GM21737 (cell line): ENCODE measurements at regions not wholly inside any gene's neighbourhood (a gene's known extent, or its start where the extent isn't known, plus 50 kb on each side); places are given as distances from the start of the nearest gene placed in this dataset.
"Not testable (repeated sequence)": the region's sequence is repeated elsewhere in the genome, so short reads cannot be mapped to it uniquely, and the experiment has no call there.

ENCODE experiments used
- ATAC-seq: cut with Tn5 transposase; IDR thresholded peaks from one replicate; pipeline ENCODE4 v1.9.1; 2021; ENCODE audit warnings: mild to moderate bottlenecking, moderate library complexity; ENCODE audit not compliant: unreplicated experiment

DNA sequence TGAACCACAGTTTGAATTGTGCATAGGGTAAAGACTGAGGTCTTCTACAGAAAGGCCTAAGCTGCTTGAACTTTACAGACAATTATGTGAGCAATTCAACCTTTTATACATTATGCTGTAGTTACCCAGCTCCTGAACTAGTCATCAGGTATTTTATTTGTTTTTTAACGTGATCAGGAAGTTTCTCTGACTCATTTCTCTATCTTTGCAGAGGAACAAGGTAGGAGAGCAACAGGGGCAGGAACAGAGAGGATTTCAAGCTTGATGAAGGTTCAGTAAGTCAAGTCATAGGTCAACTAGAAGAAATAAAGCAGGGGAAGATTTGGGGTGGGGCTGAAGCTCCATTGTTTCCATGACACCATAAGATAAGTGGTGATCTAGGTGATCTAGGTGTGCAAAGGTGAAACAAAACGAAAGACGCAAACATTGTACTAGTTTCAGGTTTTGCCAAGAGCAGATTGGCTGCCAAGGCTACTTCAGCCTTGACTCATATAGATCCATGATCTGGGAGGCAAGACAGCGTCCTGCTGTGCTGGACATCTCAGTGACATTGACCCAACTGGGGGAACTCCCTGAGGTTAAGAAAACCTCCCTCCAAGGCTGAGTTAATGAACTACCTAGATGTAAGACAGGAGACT lies 198.1 kb downstream of the DAD1 start:
- no peak for ATAC-seq

DNA sequence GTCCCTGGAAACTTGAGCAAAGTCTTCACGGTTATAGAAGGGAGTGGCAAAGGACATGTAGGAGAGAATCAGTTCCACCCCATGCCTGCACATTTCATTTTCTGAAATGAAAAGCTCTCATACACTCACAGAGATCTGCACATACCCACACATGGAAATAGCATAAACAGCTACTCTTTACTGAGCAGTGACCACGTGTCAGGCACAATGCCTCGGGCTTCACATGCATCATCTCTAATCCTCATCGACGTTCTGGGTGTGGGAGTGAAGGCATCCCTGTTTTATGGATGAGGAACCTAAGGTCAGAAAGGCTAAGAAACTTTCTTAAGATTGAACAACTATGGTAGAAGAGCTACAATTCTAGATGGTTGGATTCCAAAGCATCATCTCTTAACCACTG lies 198.8 kb downstream of the DAD1 start:
- no peak for ATAC-seq

DNA sequence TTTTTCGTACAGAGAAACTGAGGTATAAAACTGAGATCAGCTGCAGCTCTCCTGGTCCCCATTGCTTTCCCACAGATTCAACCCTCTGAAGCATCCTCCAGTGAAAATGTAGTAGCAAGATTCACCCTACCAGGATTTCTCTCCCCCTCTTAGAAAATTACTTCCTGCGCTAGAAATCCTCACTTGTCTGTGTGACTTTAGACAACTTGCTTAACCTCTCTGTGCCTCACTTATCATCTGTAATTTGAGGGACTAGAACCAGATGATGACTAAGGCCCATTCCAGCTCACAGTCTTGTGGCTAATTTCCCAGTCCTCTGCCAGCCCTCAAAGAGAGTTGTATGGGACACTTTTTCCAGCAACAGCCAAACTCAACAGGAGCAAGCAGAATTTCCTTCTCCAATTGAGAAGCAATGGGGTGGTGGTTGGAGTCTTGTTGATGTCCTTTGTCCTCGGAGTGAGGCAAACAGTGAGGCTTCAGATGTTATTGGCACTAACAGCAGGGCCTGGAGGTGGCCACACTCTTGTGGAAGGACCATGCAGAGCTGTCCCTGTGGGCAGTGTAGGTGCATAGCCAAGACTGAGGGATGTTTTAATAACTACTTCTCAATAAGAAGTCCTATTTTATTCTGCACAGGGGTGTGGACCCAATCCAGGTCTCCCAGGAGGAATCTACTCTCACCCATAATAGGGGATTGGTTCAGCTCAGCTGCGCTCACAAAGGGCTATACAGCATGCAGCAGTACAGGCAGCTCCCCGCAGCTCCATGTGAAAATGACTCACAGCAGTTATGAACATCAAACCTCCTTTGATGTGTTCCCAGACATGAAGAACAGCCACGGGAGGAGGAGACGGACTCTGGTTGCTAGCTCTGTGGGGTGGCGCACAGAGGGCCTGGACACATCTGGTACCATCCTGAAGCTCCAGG lies 200.1 kb downstream of the DAD1 start:
- no peak for ATAC-seq

DNA sequence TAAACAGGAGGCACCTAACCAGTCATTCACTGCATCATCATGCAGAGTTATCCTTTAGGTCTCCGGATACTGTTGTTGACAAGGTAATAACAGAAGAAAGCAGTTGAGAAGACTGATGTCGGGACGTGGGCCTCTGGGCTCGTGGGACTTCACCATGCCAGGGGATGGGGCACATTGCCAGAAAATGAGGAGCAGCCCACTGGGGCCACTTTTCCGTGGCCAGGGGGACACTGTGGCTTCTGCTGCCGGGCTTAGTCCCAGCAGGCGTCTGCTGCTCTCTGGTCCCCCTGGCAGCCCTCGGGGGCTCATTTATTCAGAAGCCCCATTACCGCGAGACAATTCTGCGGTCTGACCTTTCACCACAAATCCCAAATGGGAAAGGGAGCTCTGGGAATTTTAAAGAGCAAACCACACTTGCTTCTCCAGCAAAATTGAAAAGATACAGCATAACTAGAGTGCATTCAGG lies 201.2 kb downstream of the DAD1 start:
- no peak for ATAC-seq

DNA sequence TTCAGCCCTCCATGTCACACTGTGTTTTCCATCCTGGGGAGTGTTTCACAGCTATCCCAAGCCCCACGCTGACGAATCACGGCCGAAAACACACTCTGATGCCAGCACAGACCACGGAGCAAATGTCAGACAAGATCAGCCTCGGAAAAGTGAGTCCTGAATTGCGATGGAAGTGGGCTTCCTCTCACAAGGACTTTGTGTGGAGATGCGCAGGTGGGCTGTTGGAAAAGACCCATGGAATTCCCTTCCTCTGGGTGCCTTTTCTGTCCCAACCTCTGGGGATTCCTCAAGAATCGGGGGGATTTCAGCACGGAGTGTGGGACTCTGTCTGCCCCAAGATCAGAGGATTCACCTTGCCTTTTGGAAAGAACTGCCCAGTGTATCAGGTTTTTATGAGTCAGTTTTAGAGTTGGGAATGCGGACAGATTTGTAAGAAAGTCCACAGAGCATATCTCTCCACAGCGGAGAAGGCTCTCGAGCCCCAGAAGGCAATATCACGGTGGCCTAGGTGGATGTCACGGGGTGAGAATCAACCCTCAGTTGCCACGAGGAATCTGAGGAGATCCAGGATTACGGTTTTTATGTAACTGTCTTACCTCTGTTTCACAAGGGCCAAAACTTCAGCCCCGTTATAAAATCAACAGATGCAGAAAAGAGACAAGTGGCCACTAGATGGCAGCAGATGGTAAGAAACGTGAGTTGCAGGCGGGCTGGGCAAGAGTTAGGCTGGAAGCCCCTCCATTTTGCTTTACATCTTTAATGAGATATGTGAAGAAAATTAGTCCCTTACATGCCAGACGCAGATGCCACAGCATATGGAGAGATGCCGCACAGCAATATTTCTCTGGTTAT lies 201.9 kb downstream of the DAD1 start:
- no peak for ATAC-seq

DNA sequence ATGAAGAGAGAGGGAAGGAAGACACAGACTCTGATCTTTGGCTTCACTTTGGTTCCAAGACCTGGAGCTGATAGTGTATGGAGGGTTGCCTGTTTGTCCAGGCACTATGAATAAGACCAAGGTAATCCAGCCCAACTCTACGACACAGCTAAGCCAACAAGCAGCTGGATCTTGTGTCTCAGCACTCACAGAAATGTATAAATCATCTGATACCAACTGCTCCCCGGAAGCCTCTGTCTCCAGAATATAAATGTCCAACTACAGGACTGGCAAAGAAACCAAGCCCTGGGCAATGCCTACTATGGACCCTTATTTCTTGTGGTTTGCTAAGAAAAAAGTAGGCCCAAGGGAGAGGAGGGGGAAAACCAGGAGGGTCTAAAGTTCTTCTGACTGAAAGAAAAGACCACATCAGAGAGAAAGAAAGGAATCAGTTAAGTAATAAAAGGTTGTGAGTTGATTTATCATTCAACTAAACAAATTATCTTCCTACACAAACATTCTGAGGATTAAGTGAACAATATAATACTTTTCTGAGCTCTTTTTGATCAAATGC lies 204.0 kb downstream of the DAD1 start:
- no peak for ATAC-seq

DNA sequence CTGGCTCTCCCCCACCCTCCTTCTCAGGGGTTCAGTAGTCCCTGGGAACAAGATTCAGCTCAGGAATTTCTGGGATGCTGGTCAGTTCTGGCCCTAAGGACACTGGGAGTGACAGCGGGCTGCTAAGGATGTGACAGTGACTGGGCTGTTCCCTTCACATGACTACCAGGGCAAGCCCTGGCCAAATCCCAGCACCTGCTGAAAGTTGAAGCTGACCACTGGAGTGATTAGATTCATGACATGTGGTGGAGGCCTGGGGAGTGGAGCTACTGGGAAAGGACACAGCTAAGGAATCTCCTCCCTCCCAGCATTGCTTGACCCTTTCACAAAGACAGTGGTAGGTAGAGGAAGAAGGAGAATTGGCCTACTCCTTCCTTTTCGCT lies 204.9 kb downstream of the DAD1 start:
- peak; percentile 7 for ATAC-seq

DNA sequence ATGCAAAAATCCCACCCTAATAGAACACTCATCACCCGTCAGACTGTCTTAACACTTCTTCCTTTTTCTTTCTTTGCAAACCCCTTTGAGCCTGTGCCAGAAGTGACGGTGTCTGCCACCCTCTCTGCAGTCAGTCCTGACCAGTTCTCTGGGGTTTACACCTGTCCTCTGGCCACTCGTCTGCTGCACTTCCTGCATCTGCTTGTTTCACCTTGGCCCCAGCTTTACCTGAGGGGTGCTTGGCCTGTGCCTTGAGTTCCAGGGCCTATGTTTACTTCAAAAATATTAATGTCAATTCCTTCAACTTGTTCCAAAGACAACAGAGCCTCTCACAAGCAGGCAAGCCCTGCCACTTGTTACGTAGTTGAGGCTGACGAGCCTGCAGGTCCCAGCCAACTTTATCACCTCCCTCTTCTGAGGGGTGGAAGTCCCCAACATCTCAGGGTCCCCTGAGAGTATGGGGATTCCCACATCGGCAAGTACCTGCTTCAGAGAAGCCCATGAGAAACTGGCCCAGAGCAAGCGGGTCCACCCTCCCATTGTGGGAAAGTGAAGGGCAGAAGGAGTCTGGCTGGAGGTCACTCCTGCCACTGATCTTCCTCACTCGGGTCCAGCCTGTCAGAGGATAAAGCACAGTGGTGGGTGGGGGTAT lies 205.4 kb downstream of the DAD1 start:
- peak; percentile 55 for ATAC-seq

DNA sequence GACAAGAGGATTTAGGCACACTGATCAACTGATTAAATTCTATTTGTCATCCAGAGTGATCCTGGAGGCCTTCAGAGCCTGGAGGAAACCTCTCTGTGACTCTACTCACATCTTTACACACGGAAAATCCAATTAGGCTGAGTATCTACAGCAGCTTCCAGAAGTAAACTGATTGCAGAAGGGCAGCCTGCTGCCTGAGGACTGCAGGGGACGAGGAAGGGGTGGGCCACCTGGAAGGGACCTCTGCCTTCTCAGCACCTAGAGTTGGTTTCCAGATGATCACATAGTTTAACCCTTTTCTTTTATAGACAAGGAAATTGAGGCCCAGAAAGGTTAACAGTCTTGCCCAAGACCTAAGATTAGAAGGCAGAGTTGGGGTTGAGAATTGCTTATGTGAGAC lies 206.1 kb downstream of the DAD1 start:
- ATAC-seq, result peak; percentile 2

DNA sequence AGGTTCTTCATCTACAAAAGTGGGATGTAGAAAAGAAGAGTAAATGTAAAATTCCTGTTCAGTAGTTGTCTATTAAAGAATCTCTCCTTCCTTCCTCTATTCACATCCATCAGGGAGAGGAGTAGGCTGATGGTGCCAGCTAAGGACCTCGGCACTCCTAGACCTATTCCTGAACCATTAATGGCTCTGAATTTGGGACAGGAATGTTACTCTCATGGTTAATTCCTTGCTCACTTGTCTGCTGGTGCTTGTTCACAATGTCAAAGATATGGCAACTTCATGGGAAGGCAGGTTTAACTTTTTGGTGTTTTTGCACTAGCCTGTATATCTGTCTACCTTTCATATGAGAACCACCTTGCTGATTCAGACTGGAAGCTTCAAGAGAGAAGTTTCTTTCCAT lies 206.6 kb downstream of the DAD1 start:
- ATAC-seq, result no peak

DNA sequence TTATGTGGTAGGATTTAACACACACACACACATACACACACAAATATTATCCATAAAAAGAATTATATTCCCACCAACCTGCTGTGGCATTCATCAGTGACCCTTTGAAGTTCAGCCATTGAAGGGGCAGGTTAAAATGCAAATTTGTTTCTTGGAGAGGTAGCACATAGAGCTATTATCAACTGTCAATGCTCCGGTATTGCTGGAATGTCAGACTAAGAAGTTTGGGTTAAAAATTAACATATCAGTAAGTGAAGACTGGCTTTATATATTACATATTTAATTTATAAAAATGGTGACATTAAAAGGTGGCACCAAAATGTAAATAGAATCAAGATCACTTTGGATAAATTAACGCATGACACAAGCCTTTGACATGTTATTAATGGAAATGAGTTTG lies 207.3 kb downstream of the DAD1 start:
- no peak for ATAC-seq

DNA sequence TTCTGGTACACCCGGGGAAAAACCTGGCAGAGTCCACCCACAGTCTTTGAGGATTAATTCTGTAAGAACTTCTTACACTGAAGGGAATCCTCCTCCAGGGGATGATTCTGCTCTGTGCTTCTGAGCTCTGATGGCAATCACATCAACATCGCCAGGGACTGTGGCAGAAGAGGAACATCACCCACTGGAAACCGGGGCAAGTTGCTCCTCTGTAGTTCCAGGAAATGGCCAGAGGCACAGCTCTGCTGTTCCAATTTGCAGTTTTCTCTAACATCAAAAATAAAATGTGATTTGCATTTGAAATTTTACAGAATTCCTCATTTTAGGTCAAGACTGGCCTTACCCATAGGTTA lies 207.6 kb downstream of the DAD1 start:
- no peak for ATAC-seq

DNA sequence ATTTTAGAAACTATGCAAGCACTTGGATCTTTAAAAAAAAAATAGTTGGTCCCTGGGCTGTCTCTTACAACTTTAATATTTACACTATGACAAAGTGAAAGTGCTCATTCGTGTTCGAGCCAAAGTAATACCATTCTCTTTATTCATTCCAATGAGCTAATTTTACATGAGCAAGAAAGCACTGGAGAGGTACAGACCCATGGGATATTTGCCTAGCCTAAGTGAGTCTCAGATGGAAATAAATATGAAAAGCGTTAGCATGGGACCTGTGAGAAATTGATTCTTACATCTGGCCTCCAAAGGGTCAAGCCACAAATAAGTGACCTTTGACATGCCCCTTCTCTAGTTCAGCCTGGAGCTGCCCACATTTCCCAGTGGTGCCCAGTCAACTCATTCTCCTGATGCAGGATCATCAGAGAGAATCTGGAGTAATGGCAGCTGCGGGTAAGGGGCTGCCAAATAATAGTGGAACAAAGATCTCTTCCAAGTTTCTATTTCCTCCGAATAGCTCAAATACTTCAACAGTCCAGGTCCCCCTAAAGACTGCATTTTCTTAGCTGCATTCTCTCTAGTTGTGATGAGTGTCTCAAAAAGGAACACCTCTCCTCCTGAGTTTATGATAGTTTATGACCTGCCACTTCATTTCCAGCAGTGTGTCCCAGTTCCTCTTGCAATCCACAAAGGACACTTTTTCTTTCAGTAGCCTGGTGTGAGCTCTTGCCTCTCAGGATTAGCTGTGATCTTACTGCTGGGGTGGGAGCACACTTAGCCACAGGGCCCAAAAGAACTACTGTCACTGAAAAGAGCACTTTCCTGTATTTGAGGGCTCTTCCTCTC lies 208.2 kb downstream of the DAD1 start:
- no peak for ATAC-seq

DNA sequence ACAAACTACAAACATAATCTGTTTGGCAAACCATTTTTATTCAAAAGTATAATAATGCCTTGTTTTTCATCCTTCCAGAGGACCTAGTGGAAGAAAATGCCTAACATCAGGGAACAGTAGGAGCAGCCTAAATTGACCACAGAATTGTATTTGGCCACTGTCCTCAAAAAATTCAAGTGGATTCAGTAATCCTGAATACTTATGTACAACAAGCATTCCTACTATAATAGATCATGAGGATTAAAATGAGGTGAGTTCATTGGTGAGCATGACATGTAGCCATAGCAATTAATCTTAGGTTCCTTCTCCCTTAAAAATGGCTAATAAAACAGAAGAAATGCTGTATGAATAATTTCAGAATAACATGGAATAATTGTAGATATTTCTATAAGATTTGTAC lies 209.3 kb downstream of the DAD1 start:
- no peak for ATAC-seq

DNA sequence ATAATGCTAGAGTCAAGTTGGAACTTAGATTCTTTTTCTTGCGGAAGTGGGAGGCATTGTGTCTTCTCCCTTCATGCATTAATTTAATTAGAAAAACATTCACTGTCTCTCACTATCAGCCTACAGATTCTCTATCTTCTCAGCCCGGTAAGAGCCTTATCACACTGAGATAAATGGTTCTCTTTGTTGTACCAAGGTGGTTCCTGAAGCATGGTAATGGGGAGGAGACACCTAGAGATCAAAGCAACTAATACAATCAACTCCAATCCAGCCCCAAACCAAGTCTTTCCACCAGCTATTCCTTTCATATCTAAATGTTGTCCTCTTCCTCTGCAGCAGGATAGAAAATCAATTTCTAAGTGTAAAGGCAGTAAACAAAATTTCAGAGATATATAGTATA lies 210.8 kb downstream of the DAD1 start:
- no peak for ATAC-seq

DNA sequence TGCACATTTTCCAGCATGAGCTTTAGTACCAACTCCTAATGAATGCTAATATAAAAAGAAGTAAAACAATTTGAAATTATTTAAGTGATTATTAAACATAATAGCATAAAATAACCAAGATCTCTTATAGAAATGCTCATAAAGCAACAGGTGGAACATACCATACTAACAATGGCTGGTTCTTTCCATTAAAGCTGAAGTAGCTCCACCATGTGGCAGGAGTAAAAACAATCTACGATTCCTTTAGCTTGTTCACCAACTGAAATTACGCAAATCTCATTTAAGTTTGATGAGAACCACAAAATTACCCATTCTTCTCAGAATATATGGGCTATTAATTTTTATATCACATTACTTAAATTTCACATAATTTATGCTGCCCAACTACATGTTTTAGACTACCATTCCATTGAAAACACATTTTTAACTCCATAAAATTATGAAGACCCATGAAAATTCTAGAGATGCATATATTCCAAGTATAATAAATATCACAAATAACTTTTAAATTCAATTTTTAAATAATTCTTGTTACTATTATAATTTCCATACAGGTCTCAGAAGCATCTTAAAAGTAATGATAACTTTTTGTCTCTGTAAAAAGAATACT lies 213.6 kb downstream of the DAD1 start:
- ATAC-seq, result no peak

DNA sequence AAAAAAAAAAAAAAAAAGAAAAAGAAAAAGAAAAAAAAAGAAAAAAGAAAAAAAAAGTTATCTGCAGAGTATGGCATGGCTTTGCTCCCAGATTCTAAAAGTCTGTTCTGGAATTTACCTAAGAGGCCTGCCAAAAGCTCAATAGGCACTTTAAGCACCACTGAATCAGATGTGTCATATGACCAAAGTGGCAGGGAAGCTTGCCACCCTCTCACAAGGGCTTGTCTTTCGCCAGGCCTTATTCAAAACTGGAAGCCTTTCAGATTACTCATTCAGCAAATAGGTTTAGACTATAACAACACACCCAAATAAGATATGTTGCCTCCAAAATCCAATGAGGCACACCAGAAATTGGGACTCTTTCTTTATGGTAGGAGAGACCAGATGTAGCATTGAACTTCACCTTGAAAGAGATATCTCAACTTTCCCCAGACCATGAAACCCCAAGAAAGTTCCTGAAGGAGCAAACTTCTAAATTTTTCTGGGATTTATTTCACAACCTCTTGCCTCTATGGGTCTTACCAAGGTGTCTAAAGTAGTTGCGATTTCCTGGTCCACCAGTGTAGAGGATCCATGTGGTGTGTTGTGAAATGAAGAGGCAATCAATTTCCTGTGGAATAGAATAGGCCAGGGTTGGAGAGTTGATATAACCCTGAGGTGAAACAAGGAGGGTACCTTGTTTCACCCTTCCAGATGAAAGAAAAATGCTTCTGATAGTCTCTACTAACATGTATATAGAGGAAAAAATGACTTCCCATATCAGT lies 218.8 kb downstream of the DAD1 start:
- ATAC-seq, result no peak

DNA sequence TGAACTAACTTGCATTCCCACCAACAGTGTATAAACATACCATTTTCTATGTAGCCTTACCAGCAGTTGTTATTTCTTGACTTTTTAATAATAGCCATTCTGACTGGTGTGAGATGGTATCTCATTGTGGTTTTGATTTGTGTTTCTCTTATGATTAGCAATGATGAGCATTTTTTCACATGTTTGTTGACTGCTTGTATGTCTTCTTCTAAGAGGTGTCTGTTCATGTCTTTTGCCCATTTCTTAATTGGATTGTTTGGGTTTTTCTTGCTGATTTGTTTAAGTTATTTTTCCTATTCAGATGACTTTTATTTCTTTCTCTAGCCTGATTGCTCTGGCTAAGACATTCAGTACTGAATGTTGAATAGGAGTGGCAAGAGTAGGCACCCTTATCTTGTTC lies 230.3 kb downstream of the DAD1 start:
- ATAC-seq, result no peak

DNA sequence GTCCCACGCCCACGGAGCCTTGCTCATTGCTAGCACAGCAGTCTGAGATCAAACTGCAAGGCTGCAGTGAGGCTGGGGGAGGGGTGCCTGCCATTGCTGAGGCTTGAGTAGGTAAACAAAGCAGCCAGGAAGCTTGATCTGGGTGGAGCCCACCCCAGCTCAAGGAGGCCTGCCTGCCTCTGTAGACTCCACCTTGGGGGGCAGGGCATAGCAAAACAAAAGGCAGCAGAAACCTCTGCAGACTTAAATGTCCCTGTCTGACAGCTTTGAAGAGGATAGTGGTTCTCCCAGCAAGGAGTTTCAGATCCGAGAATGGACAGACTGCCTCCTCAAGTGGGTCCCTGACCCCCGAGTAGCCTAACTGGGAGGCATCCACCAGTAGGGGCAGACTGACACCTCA lies 239.7 kb downstream of the DAD1 start:
- ATAC-seq, result not testable (repeated sequence)
